ENCODE measurements at regions not wholly inside any gene's neighbourhood (a gene's known extent, or its start where the extent isn't known, plus 50 kb on each side); places are given as distances from the start of the nearest gene placed in this dataset.

DNA sequence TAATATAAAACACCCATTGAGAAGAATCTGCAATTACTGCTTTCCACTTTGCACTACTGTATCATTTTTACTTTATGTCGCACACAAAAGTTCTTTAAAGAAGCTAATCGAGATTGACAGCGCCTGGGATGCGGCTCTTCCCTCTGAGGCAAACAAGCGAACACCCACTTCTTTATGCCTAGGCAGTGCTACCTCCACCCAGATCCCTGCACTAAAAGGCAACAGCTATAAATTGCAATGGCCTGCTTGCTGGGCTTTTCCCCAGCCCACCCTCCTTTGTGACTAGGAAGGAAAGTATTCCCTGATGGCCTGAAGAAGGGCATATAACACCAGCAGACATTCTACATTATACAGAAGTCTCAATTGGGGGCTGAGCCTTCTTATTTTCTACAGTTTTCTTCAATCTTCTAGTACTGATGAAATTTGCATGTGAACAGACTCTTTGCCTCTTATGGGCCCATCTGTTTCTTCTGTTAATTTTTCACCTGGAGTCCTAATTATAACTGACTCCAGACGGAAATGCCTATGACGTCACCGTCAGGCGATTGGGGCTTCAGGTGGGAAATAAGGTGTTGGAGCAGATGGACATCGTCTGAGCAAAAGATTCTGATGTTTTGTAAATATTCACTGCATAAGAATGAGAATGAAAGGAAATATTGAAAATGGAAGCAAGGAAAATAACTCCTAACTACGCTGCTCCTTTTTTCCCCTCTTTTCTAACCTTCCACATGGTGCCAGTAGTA is 138.9 kb upstream of the DCC start (continued):
- no peak for TF ChIP-seq CHD2 (IDR thresholded peaks at IDR 0.05; ENCODE audit: low read length)
